ENCODE measurements at regions not wholly inside any gene's neighbourhood (a gene's known extent, or its start where the extent isn't known, plus 50 kb on each side); places are given as distances from the start of the nearest gene placed in this dataset.

GRCh38 chr3:4113811-4114522, 189.2 kb upstream of the SETMAR start:
- no peak for TF ChIP-seq CTCF (IDR thresholded peaks at IDR 0.05; ENCODE audit: extremely low read depth, low read depth, low read length)
- Histone ChIP-seq H4K20me1 (ENCODE audit: insufficient read depth, low read length) (no peaks in the 10 kb centered on the region), H3K79me2 (ENCODE audit: insufficient read depth, low read length) (no peaks in the 10 kb centered on the region), H3K27me3 (ENCODE audit: insufficient read depth, low read length) (no peaks in the 10 kb centered on the region), H3K36me3 (ENCODE audit: insufficient read depth, low read length) (no peaks in the 10 kb centered on the region), H3K4me3 (ENCODE audit: insufficient read depth, low read length) (no peak overlapping the region), H2AFZ (ENCODE audit: low read length) (no peak overlapping the region), H3K4me2 (ENCODE audit: insufficient read depth, low read length) (no peak overlapping the region), H3K27ac (ENCODE audit: low read depth, low read length) (no peak overlapping the region), H3K4me1 (ENCODE audit: insufficient read depth, low read length) (no peaks in the 10 kb centered on the region), H3K9me3 (ENCODE audit: low read depth, low read length) (no peaks in the 10 kb centered on the region)
- no peak for DNase-seq (ENCODE audit: insufficient read length, low spot score, missing footprints)

- Histone ChIP-seq H2AFZ (ENCODE audit: low read length) (no peak overlapping the region), H3K9me3 (ENCODE audit: low read depth, low read length) (peaks cover 2% of the 10 kb centered on the region), H3K27me3 (ENCODE audit: insufficient read depth, low read length) (no peaks in the 10 kb centered on the region), H3K27ac (ENCODE audit: low read depth, low read length) (no peak overlapping the region), H3K79me2 (ENCODE audit: insufficient read depth, low read length) (no peaks in the 10 kb centered on the region), H3K4me1 (ENCODE audit: insufficient read depth, low read length) (no peaks in the 10 kb centered on the region), H3K36me3 (ENCODE audit: insufficient read depth, low read length) (no peaks in the 10 kb centered on the region), H4K20me1 (ENCODE audit: insufficient read depth, low read length) (no peaks in the 10 kb centered on the region), H3K4me2 (ENCODE audit: insufficient read depth, low read length) (no peak overlapping the region), H3K4me3 (ENCODE audit: insufficient read depth, low read length) (no peak overlapping the region)
- DNase-seq (ENCODE audit: insufficient read length, low spot score, missing footprints) = no peak
- no peak for TF ChIP-seq CTCF (IDR thresholded peaks at IDR 0.05; ENCODE audit: extremely low read depth, low read depth, low read length)
Measured at GRCh38 chr3:4119119-4119518, 184.1 kb upstream of the SETMAR start.

- Histone ChIP-seq H3K79me2 (ENCODE audit: insufficient read depth, low read length) (no peaks in the 10 kb centered on the region), H3K4me2 (ENCODE audit: insufficient read depth, low read length) (no peak overlapping the region), H3K4me1 (ENCODE audit: insufficient read depth, low read length) (no peaks in the 10 kb centered on the region), H3K36me3 (ENCODE audit: insufficient read depth, low read length) (no peaks in the 10 kb centered on the region), H3K9me3 (ENCODE audit: low read depth, low read length) (no peaks in the 10 kb centered on the region), H4K20me1 (ENCODE audit: insufficient read depth, low read length) (no peaks in the 10 kb centered on the region), H3K27ac (ENCODE audit: low read depth, low read length) (no peak overlapping the region), H3K4me3 (ENCODE audit: insufficient read depth, low read length) (no peak overlapping the region), H3K27me3 (ENCODE audit: insufficient read depth, low read length) (no peaks in the 10 kb centered on the region), H2AFZ (ENCODE audit: low read length) (no peak overlapping the region)
- DNase-seq (ENCODE audit: insufficient read length, low spot score, missing footprints) = no peak
- no peak for TF ChIP-seq CTCF (IDR thresholded peaks at IDR 0.05; ENCODE audit: extremely low read depth, low read depth, low read length)
Measured at GRCh38 chr3:4125576-4125975, 177.6 kb upstream of the SETMAR start.

GRCh38 chr3:4138150-4138785, 164.9 kb upstream of the SETMAR start:
- Histone ChIP-seq H4K20me1 (ENCODE audit: insufficient read depth, low read length) (no peaks in the 10 kb centered on the region), H3K4me2 (ENCODE audit: insufficient read depth, low read length) (no peak overlapping the region), H3K27me3 (ENCODE audit: insufficient read depth, low read length) (no peaks in the 10 kb centered on the region), H3K79me2 (ENCODE audit: insufficient read depth, low read length) (no peaks in the 10 kb centered on the region), H3K36me3 (ENCODE audit: insufficient read depth, low read length) (no peaks in the 10 kb centered on the region), H3K9me3 (ENCODE audit: low read depth, low read length) (no peaks in the 10 kb centered on the region), H2AFZ (ENCODE audit: low read length) (no peak overlapping the region), H3K4me3 (ENCODE audit: insufficient read depth, low read length) (no peak overlapping the region), H3K27ac (ENCODE audit: low read depth, low read length) (no peak overlapping the region), H3K4me1 (ENCODE audit: insufficient read depth, low read length) (no peaks in the 10 kb centered on the region)
- DNase-seq (ENCODE audit: insufficient read length, low spot score, missing footprints) = no peak
- no peak for TF ChIP-seq CTCF (IDR thresholded peaks at IDR 0.05; ENCODE audit: extremely low read depth, low read depth, low read length)
